T-helper 1 cell treated with Interleukin-12 subunit alpha and Interleukin-12 subunit beta and Interleukin-4 antibody, amounts not matched to agents 30 ng/mL and 1 ng/mL, for 36 hours (primary cell): ENCODE measurements at regions not wholly inside any gene's neighbourhood (a gene's known extent, or its start where the extent isn't known, plus 50 kb on each side); places are given as distances from the start of the nearest gene placed in this dataset.
"Not testable (repeated sequence)": the region's sequence is repeated elsewhere in the genome, so short reads cannot be mapped to it uniquely, and the experiment has no call there.

ENCODE experiments used
- intact Hi-C: fragments of 100-400 bp; cut with micrococcal nuclease; formaldehyde crosslinking; loops from one replicate; pipeline ENCODE4 v1.15.1; 2024

DNA sequence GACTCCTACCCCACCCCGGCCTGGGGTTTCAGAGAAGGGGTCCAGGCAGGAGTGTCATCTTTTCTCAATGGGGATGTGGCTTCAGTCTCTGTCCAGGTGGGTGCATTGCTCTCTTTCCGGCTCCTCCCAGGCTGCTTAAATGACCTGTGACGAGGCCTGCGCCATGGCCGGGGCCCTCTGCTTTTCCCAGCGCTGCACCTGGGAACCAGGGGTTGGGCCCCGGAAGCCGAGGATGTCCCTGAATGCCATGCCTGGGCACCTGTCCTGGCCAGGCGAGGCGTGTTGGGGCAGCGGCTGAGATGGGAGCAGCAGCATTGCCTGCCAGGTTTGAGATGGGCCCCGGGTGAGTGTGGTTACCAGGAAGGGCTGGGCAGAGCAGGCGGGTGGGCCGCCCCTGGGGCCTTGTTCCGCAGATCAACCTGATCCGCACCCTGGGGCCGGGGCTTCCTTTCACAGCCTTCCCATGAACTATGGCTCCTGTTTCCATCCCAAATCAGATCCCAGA, 147.4 kb downstream of the SEC14L1 start:
- intact Hi-C loops = no loop called here

GRCh38 chr17:77290759-77291558, 150.2 kb downstream of the SEC14L1 start:
- intact Hi-C loops = not testable (repeated sequence)

DNA sequence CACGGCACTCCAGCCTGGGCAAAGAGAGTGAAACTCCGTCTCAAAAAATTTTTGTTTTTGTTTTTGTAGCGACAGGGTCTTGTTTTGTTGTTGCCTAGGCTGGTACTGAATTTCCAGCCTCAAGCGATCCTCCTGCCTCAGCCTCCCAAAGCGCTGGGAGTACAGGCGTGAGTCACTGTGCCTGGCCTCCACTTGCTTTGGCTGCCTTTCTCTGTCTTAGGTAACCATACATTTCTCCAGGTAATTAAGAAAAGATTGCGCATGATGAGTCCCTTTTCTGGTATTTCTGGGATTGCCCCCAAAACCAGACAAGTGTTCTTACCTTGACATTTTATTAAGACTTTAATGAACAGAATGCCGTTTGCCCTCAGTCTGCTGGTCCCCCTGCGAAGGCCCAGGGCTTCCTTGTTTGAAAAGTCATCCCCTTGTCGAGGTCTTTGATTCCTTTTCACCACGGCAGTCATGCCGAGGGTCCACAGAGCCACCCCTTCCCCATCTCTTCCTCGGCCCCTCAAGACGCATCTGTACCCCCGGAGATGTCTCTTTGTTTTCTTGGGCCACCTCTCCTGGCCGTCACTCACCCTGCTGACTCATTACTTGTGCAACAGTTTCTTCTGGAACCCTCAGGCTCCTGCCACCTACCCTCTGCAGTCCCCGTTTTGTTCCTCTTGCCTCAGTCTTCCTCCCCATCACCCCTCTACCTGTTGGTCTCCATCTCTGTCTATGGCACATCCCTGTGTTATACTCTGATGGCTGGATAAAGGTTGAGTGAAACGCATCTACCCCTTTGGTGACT, 151.0 kb downstream of the SEC14L1 start:
- intact Hi-C loops = no loop called here

DNA sequence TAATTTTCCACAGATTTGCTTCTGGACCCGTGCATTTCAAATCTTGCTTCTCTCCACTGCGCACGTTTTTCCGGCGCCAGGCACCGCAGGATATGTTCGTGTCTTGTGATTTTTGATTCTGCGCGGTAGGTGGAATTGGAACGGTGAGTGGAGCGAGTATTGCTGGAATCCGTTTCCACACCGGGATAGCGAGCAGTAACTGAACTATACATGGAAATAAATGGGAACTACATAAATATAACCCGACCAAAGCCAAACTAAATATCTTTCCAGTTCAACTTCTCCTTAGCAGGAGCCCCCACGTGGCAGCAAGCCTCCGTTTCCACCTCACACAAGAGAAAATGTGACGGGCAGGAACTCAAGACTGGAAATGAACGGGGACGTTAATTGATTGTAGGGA, 154.0 kb downstream of the SEC14L1 start:
- intact Hi-C loops = no loop called here

GRCh38 chr17:77295241-77295853, 154.6 kb downstream of the SEC14L1 start:
- intact Hi-C loops = no loop called here

GRCh38 chr17:77296769-77297409, 156.1 kb downstream of the SEC14L1 start:
- intact Hi-C loops = no loop called here

GRCh38 chr17:77297693-77298666, 157.2 kb downstream of the SEC14L1 start:
- intact Hi-C loops = no loop called here

DNA sequence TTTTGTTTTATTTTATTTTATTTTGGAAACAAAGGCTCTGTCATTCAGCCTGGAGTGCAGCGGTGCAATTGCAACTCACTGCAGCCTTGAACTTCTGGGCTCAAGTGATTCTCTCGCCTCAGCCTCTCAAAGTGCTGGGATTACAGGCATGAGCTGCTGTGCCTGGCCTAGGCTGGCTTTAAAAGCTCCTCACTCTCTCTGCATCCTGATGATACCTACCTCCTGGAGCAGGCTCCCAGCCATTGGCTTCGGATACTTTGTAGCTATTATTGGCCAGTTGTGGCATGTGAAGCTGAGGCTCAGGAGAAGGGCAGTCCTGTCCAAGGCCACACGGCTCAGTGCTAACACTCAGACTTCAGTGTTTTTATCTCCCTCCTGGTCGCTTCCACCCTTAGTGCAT, 158.0 kb downstream of the SEC14L1 start:
- intact Hi-C loops = no loop called here

GRCh38 chr17:77299256-77300015, 158.7 kb downstream of the SEC14L1 start:
- intact Hi-C loops = no loop called here

DNA sequence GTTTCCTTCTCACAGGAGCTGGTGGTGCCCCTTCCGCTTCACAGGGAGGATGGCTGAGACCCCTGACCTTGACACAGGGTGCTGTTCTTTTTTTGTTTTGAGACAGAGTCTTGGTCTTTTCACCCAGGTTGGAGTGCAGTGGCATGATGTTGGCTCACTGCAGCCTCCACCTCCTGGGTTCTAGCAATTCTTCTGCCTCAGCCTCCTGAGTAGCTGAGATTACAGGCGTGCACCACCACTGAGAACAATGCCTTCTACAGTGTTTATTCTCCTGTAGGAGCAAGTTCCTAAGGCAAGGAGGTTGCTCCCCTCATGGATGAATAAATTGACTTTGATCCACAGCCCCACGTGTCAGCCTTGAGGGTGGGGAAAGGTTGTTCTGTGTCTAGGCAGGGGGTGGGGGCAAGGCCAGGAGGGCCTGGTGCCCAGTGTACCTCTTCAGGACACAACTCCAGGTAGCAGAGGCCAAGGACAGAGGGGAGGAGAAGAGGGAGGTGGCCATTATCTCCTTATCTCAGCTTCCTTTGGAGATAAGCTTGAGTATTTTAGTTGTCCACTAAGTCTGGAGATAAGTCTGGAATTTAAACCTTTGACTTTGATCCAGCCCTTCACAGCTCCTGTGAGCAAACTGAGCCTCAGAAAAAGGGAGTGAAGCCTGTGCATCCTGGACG, 159.4 kb downstream of the SEC14L1 start:
- intact Hi-C loops = no loop called here

- intact Hi-C loops = no loop called here
Measured at GRCh38 chr17:77301694-77302266, 161.0 kb downstream of the SEC14L1 start.

DNA sequence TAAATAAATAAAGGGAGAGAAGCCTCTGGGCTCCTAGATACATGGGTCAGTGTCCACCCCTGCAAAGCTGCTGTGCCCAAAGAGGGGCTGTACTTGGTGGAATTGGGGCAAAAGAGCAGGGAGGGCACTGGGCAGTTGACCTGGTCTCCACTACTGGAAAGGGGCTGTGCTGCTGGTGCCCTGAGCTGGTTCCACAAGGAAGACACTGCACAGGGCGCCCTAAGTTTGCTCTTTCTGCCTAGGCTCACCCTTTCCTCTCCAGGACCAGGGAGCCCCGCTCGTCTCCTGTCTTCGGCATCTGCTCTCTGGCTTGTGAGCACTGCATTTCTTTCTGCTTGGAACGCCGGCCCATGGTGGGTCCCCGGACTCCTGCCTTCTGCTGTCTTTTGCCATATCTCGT, 161.9 kb downstream of the SEC14L1 start:
- intact Hi-C loops = no loop called here

GRCh38 chr17:77303620-77304019, 162.9 kb downstream of the SEC14L1 start:
- intact Hi-C loops = no loop called here

DNA sequence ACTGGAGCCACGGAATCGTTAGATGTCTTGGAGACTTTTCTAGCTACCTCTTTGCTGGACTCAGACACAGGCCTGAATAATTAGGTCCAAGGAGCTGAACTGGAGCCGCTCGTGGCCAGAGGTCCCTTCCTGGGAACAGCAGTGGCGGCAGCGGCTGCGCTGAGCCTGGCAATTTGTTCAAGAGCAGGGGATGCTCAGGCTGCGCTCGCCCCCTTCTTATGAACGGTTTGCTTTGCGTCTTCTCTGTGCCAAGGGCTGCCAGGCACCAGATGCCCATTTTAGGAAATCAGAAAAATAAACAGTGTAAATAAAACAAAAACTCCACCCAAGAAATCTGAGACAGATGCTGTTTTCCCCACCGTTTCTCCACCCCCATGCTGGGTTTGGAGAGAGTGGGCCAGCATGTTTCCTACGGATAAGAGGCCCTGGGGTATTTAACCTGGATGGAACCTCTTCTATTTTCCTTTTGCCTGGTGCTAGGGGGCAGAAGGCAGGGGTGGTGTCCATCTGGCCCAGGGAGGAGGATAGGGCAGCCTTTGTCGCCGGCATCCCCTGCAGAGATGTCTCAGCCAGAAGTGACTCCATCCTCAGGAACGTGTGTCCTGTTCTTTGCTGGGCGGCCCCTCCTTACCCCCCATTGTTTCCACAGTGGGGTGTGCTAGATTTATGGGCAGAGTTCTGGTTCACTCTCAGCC, 163.4 kb downstream of the SEC14L1 start:
- intact Hi-C loops = no loop called here

DNA sequence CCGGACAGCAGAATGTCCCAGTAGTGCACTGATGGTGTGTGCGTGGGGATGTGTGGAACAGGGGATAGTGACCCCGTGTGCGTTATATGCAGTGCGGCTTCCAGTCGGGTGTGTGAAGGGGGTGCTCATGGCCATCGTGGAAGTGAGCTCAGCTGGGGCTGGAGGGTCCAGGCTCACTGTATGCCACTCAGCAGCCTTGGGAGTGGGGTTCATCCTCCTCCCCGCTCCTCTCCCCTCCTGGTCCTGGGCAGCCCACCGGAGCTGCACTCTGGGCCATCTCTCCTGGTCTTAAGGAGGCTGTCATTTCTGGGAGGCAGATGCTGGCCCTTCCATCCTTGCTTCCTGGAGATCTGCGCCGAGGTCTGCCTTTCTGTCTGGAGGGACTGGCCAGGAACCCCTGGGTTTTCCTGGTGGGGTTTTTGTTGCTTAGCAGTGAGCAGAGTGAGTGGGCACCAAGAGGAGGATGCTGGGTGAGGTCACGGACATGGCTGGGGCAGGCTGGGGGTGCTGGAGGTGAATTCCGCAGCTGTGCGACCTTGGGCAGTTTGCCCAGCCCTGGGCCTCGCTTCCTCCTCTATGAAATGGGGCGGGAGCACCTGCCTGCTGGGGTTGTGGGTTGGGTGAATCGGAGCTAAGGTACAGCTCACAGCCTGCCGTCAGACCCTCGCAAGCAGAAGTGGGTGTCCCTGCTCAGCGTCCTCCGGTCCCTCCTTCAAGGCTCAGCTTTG, 164.1 kb downstream of the SEC14L1 start:
- intact Hi-C loops = no loop called here

GRCh38 chr17:77306048-77306789, 165.4 kb downstream of the SEC14L1 start:
- intact Hi-C loops = no loop called here
